Urinary bladder (tissue), 3 donors: ENCODE measurements at regions not wholly inside any gene's neighbourhood (a gene's known extent, or its start where the extent isn't known, plus 50 kb on each side); places are given as distances from the start of the nearest gene placed in this dataset.

ENCODE experiments used
- DNase-seq: peaks from one replicate; pipeline ENCODE4 v3.0.0-alpha.2; 2015; ENCODE audit errors: extremely low spot score
- H3K27ac ChIP-seq: one replicate; pipeline ENCODE4 v1.5.1; 2013; ENCODE audit warnings: low read depth, mild to moderate bottlenecking, moderate library complexity
- H3K36me3 ChIP-seq: one replicate; pipeline ENCODE4 v1.6.1; 2013; ENCODE audit warnings: mild to moderate bottlenecking, moderate library complexity; ENCODE audit not compliant: insufficient read depth
- H3K4me1 ChIP-seq: one replicate; pipeline ENCODE4 v1.6.1; 2013; ENCODE audit warnings: mild to moderate bottlenecking, moderate library complexity; ENCODE audit not compliant: insufficient read depth
- H3K4me3 ChIP-seq: one replicate; pipeline ENCODE4 v1.5.1; 2013; ENCODE audit warnings: low read depth, low read length
- WGBS: extraction: QIAGEN DNeasy Blood & Tissue Kit; methylation state at CpG from one replicate; pipeline ENCODE4 v1.1.7; 2013; 5-methylcytosine and 5-hydroxymethylcytosine counted together
- donor health status: healthy with polysubstance abuse.
- donor health status: healthy.

GRCh38 chr9:106613250-106613737 lies 249.7 kb upstream of the ZNF462 start:
- 48% methylated on average over 3 of the region's 3 CpGs for WGBS
- Histone ChIP-seq H3K36me3 (no peaks in the 10 kb centered on the region), H3K27ac (no peak overlapping the region), H3K4me1 (no peaks in the 10 kb centered on the region), H3K4me3 (no peak overlapping the region)
- no peak for DNase-seq

- Histone ChIP-seq H3K27ac (no peak overlapping the region), H3K4me3 (no peak overlapping the region), H3K4me1 (no peaks in the 10 kb centered on the region), H3K36me3 (no peaks in the 10 kb centered on the region)
- WGBS: 90% methylated on average over 7 of the region's 7 CpGs
- no peak for DNase-seq
These were observed 247.7 kb upstream of the ZNF462 start for GRCh38 chr9:106615118-106615889.

GRCh38 chr9:106616026-106616425 lies 246.9 kb upstream of the ZNF462 start:
- no peaks in the 10 kb centered on the region for H3K4me1 ChIP-seq
- no peak for DNase-seq
- WGBS: 81% methylated on average over 6 of the region's 6 CpGs
- H3K36me3 ChIP-seq: no peaks in the 10 kb centered on the region
- H3K27ac ChIP-seq: no peak overlapping the region
- H3K4me3 ChIP-seq: no peak overlapping the region

GRCh38 chr9:106616851-106617345 lies 246.1 kb upstream of the ZNF462 start:
- WGBS: 85% methylated on average over 7 of the region's 7 CpGs
- H3K36me3 ChIP-seq: no peaks in the 10 kb centered on the region
- H3K4me1 ChIP-seq: no peaks in the 10 kb centered on the region
- no peak for DNase-seq
- H3K27ac ChIP-seq: no peak overlapping the region
- no peak overlapping the region for H3K4me3 ChIP-seq

- Histone ChIP-seq H3K4me1 (no peaks in the 10 kb centered on the region), H3K36me3 (no peaks in the 10 kb centered on the region), H3K27ac (no peak overlapping the region), H3K4me3 (no peak overlapping the region)
- no peak for DNase-seq
- WGBS: 75% methylated on average over 1 of the region's 1 CpG
These were observed 243.8 kb upstream of the ZNF462 start for GRCh38 chr9:106619211-106619610.

- no peak for DNase-seq
- H3K36me3 ChIP-seq: no peaks in the 10 kb centered on the region
- no peak overlapping the region for H3K27ac ChIP-seq
- H3K4me1 ChIP-seq: no peaks in the 10 kb centered on the region
- 85% methylated on average over 2 of the region's 2 CpGs for WGBS
- no peak overlapping the region for H3K4me3 ChIP-seq
These were observed 242.9 kb upstream of the ZNF462 start for GRCh38 chr9:106620081-106620480.

GRCh38 chr9:106620866-106621265 lies 242.1 kb upstream of the ZNF462 start:
- WGBS: 88% methylated on average over 4 of the region's 4 CpGs
- no peaks in the 10 kb centered on the region for H3K36me3 ChIP-seq
- no peak overlapping the region for H3K27ac ChIP-seq
- no peaks in the 10 kb centered on the region for H3K4me1 ChIP-seq
- no peak overlapping the region for H3K4me3 ChIP-seq
- DNase-seq: no peak

- Histone ChIP-seq H3K4me3 (no peak overlapping the region), H3K4me1 (no peaks in the 10 kb centered on the region), H3K36me3 (no peaks in the 10 kb centered on the region), H3K27ac (no peak overlapping the region)
- WGBS: 64% methylated on average over 14 of the region's 14 CpGs
- no peak for DNase-seq
These were observed 241.4 kb upstream of the ZNF462 start for GRCh38 chr9:106621313-106622163.

GRCh38 chr9:106622164-106622487 lies 240.8 kb upstream of the ZNF462 start:
- no peaks in the 10 kb centered on the region for H3K36me3 ChIP-seq
- 64% methylated on average over 10 of the region's 10 CpGs for WGBS
- no peaks in the 10 kb centered on the region for H3K4me1 ChIP-seq
- no peak overlapping the region for H3K4me3 ChIP-seq
- no peak for DNase-seq
- no peak overlapping the region for H3K27ac ChIP-seq

- Histone ChIP-seq H3K36me3 (no peaks in the 10 kb centered on the region), H3K27ac (no peak overlapping the region), H3K4me3 (no peak overlapping the region), H3K4me1 (no peaks in the 10 kb centered on the region)
- 87% methylated on average over 5 of the region's 5 CpGs for WGBS
- no peak for DNase-seq
These were observed 239.4 kb upstream of the ZNF462 start for GRCh38 chr9:106623558-106623957.

GRCh38 chr9:106625259-106625789 lies 237.6 kb upstream of the ZNF462 start:
- Histone ChIP-seq H3K4me3 (no peak overlapping the region), H3K4me1 (no peaks in the 10 kb centered on the region)
- WGBS: 77% methylated on average over 3 of the region's 3 CpGs

GRCh38 chr9:106626936-106627335 lies 236.0 kb upstream of the ZNF462 start:
- peaks cover 2% of the 10 kb centered on the region for H3K4me1 ChIP-seq
- no peak for DNase-seq
- WGBS: 78% methylated on average over 6 of the region's 6 CpGs

More at GRCh38 chr9:106625259-106625789, 237.6 kb upstream of the ZNF462 start:
- no peak for DNase-seq
- no peak overlapping the region for H3K27ac ChIP-seq
- no peaks in the 10 kb centered on the region for H3K36me3 ChIP-seq

GRCh38 chr9:106632621-106633020 lies 230.3 kb upstream of the ZNF462 start:
- 72% methylated on average over 3 of the region's 3 CpGs for WGBS
- H3K4me3 ChIP-seq: no peak overlapping the region
- H3K27ac ChIP-seq: no peak overlapping the region
- no peaks in the 10 kb centered on the region for H3K36me3 ChIP-seq
- H3K4me1 ChIP-seq: peaks cover 3% of the 10 kb centered on the region
- no peak for DNase-seq

More at GRCh38 chr9:106626936-106627335, 236.0 kb upstream of the ZNF462 start:
- Histone ChIP-seq H3K27ac (no peak overlapping the region), H3K4me3 (no peak overlapping the region), H3K36me3 (no peaks in the 10 kb centered on the region)
